PC-9 (cell line): ENCODE measurements at regions not wholly inside any gene's neighbourhood (a gene's known extent, or its start where the extent isn't known, plus 50 kb on each side); places are given as distances from the start of the nearest gene placed in this dataset.

Source experiments
- EZH2 ChIP-seq: fragments of 200-600 bp; sonication (generic); IDR thresholded peaks from 2 replicates; pipeline ENCODE4 v1.8.0; 2017; ENCODE audit warnings: antibody characterized with exemption, low read depth
- TF ChIP-seq, protein P1 (sequence below): fragments of 200-600 bp; sonication (generic); conservative IDR thresholded peaks from 2 replicates; pipeline ENCODE4 v1.6.1; 2017; ENCODE audit warnings: mixed run types, antibody characterized with exemption, mild to moderate bottlenecking, moderate library complexity

GRCh38 chr3:82137861-82138260, 376.4 kb upstream of the GBE1 start:
- TF ChIP-seq, protein P1, sequence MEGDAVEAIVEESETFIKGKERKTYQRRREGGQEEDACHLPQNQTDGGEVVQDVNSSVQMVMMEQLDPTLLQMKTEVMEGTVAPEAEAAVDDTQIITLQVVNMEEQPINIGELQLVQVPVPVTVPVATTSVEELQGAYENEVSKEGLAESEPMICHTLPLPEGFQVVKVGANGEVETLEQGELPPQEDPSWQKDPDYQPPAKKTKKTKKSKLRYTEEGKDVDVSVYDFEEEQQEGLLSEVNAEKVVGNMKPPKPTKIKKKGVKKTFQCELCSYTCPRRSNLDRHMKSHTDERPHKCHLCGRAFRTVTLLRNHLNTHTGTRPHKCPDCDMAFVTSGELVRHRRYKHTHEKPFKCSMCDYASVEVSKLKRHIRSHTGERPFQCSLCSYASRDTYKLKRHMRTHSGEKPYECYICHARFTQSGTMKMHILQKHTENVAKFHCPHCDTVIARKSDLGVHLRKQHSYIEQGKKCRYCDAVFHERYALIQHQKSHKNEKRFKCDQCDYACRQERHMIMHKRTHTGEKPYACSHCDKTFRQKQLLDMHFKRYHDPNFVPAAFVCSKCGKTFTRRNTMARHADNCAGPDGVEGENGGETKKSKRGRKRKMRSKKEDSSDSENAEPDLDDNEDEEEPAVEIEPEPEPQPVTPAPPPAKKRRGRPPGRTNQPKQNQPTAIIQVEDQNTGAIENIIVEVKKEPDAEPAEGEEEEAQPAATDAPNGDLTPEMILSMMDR, result no peak
- no peak for TF ChIP-seq EZH2
